Neural cell (in vitro differentiated cells): ENCODE measurements at regions not wholly inside any gene's neighbourhood (a gene's known extent, or its start where the extent isn't known, plus 50 kb on each side); places are given as distances from the start of the nearest gene placed in this dataset.

Experiments
- H2AFZ ChIP-seq: fragments of 200-600, 300-800 bp; sonication (generic), shearing (Covaris generic); 2 replicates; pipeline ENCODE4 v1.6.0; 2014; ENCODE audit warnings: low read depth, mild to moderate bottlenecking, antibody characterized with exemption, low read length, moderate library complexity
- H3F3A ChIP-seq: fragments of 200-600 bp; shearing (Covaris generic); 2 replicates; pipeline ENCODE4 v1.6.1; 2016; ENCODE audit warnings: mild to moderate bottlenecking, moderate library complexity, mixed read lengths, antibody characterized with exemption, low read length; ENCODE audit not compliant: insufficient read depth, poor library complexity, severe bottlenecking
- H3K27ac ChIP-seq: fragments of 200-600, 300-800 bp; sonication (generic), shearing (Covaris generic); 2 replicates; pipeline ENCODE4 v1.5.1; 2014; ENCODE audit warnings: mild to moderate bottlenecking, low read length, moderate library complexity
- H3K27me3 ChIP-seq: fragments of 300-800, 200-600 bp; sonication (generic), shearing (Covaris generic); 2 replicates; pipeline ENCODE4 v1.6.0; 2014; ENCODE audit warnings: mild to moderate bottlenecking, low read depth, low read length, moderate library complexity; ENCODE audit not compliant: insufficient read depth
- H3K36me3 ChIP-seq: fragments of 300-800, 200-600 bp; sonication (generic), shearing (Covaris generic); 2 replicates; pipeline ENCODE4 v1.5.1; 2014; ENCODE audit warnings: mild to moderate bottlenecking, antibody characterized with exemption, low read length, moderate library complexity; ENCODE audit not compliant: insufficient read depth
- H3K4me2 ChIP-seq: fragments of 300-800, 200-600 bp; sonication (generic), shearing (Covaris generic); 2 replicates; pipeline ENCODE4 v1.6.0; 2014; ENCODE audit warnings: mild to moderate bottlenecking, low read length
- H3K4me3 ChIP-seq: fragments of 300-800, 200-600 bp; sonication (generic), shearing (Covaris generic); 2 replicates; pipeline ENCODE4 v1.5.1; 2014; ENCODE audit warnings: mild to moderate bottlenecking, low read length, moderate library complexity
- H3K79me2 ChIP-seq: fragments of 200-600 bp; shearing (Covaris generic); replicated peaks from 2 replicates; pipeline ENCODE4 v1.6.0; 2014; ENCODE audit warnings: mild to moderate bottlenecking, low read length, moderate library complexity; ENCODE audit not compliant: insufficient read depth
- H3K9ac ChIP-seq: fragments of 300-800, 200-600 bp; sonication (generic), shearing (Covaris generic); 2 replicates; pipeline ENCODE4 v1.6.1; 2016; ENCODE audit warnings: mild to moderate bottlenecking, low read length, mixed read lengths
- H3K9me2 ChIP-seq: fragments of 200-600 bp; shearing (Covaris generic); 2 replicates; pipeline ENCODE4 v1.6.1; 2016; ENCODE audit warnings: mild to moderate bottlenecking, low read length, mixed read lengths; ENCODE audit not compliant: insufficient read depth
- H3K9me3 ChIP-seq: fragments of 200-600, 300-800 bp; sonication (generic), shearing (Covaris generic); 2 replicates; pipeline ENCODE4 v1.6.1; 2016; ENCODE audit warnings: mild to moderate bottlenecking, mixed run types, low read length, moderate library complexity, mixed read lengths
- H4K20me1 ChIP-seq: fragments of 200-600 bp; shearing (Covaris generic); 2 replicates; pipeline ENCODE4 v1.6.1; 2016; ENCODE audit warnings: mild to moderate bottlenecking, mixed run types; ENCODE audit not compliant: insufficient read depth
- EP300 ChIP-seq: fragments of 450-650 bp; conservative IDR thresholded peaks from 2 replicates; pipeline ENCODE4 v1.6.1; 2014; ENCODE audit warnings: antibody characterized with exemption, mild to moderate bottlenecking, moderate library complexity; ENCODE audit not compliant: poor library complexity, severe bottlenecking
- EZH2 ChIP-seq: fragments of 200-600, 300-800 bp; shearing (Covaris generic), sonication (generic); IDR thresholded peaks from 2 replicates; pipeline ENCODE4 v1.6.1; 2014; ENCODE audit warnings: antibody characterized with exemption, low read length, borderline replicate concordance, mild to moderate bottlenecking; ENCODE audit not compliant: insufficient read depth, poor library complexity, severe bottlenecking
- MXI1 ChIP-seq: fragments of 450-650 bp; conservative IDR thresholded peaks from 2 replicates; pipeline ENCODE4 v1.6.1; 2014; ENCODE audit warnings: antibody characterized with exemption, mild to moderate bottlenecking; ENCODE audit not compliant: poor library complexity, severe bottlenecking
- POLR2AphosphoS5 ChIP-seq: IDR thresholded peaks from 2 replicates; pipeline ENCODE4 v1.6.1; 2012
- RAD21 ChIP-seq: fragments of 450-650 bp; conservative IDR thresholded peaks from 2 replicates; pipeline ENCODE4 v1.6.1; 2014; ENCODE audit warnings: antibody characterized with exemption, mild to moderate bottlenecking, moderate library complexity
- TAF1 ChIP-seq: IDR thresholded peaks from 2 replicates; pipeline ENCODE4 v1.6.1; 2012; ENCODE audit warnings: low read depth
- TF ChIP-seq, protein P1 (sequence below): fragments of 450-650 bp; IDR thresholded peaks from 2 replicates; pipeline ENCODE4 v1.5.1; 2014; ENCODE audit warnings: antibody characterized with exemption, mild to moderate bottlenecking, moderate library complexity; ENCODE audit not compliant: poor library complexity, severe bottlenecking
- TF ChIP-seq, protein P2 (sequence below): IDR thresholded peaks from 2 replicates; pipeline ENCODE4 v1.6.1; 2012; ENCODE audit warnings: borderline replicate concordance

DNA sequence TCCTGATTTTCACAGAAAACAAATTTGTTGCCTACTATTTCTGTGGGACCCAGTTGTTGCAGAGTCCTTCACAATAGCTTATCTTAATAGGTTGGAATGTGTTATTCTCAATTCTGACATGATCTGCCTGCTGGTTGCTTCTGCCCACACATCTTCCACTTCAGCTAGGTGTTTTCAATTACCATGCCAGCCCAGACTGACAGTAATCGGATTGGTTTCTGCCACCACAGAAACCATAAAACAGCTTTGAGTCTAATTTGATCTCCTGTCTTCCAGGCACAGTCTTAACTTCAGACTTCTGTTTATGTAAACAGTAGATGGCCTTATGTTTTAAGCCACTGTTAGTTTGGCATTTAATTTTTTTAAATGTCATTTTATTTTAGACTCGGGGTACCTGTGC is 248.2 kb upstream of the RBMS1 start:
- Histone ChIP-seq H3K9me2 (no peaks in the 10 kb centered on the region), H3K27me3 (no peaks in the 10 kb centered on the region), H2AFZ (no peak overlapping the region), H3K9ac (no peak overlapping the region), H3K9me3 (no peaks in the 10 kb centered on the region), H3K36me3 (no peaks in the 10 kb centered on the region), H3K4me3 (no peak overlapping the region), H3K79me2 (no peaks in the 10 kb centered on the region), H4K20me1 (no peaks in the 10 kb centered on the region), H3K4me2 (no peak overlapping the region), H3K27ac (no peak overlapping the region), H3F3A (no peaks in the 10 kb centered on the region)
- TF ChIP-seq POLR2AphosphoS5 (no peak), TAF1 (no peak), EP300 (no peak), EZH2 (no peak)

DNA sequence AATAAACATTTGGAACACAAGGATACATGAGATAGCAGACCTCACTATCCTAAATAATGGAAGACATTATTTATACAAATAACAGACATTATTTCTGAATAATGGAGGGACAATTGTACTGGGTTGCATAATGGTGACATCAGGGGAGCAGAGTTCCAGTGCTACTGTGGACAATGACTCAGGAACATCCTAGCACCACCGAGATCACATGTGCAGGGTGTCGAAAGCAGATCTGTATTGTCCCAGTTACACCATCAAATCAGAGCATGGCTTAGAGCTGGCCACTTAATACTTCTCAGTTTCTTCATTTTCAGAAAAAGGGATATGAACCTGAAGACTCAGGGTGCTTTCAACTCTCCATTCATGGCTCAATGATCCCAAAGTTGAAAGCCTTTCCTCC is 249.1 kb upstream of the RBMS1 start:
- no peaks in the 10 kb centered on the region for H3K9me3 ChIP-seq
- H2AFZ ChIP-seq = no peak overlapping the region
- H3K9ac ChIP-seq = no peak overlapping the region
- no peak overlapping the region for H3K4me2 ChIP-seq
- no peaks in the 10 kb centered on the region for H3K36me3 ChIP-seq
- H4K20me1 ChIP-seq = no peaks in the 10 kb centered on the region
- TF ChIP-seq EP300 (no peak), MXI1 (no peak), EZH2 (no peak)
- no peaks in the 10 kb centered on the region for H3K27me3 ChIP-seq
- H3K4me3 ChIP-seq = no peak overlapping the region
- H3K9me2 ChIP-seq = no peaks in the 10 kb centered on the region
- H3K27ac ChIP-seq = no peak overlapping the region
- H3K79me2 ChIP-seq = no peaks in the 10 kb centered on the region
- H3F3A ChIP-seq = no peaks in the 10 kb centered on the region

DNA sequence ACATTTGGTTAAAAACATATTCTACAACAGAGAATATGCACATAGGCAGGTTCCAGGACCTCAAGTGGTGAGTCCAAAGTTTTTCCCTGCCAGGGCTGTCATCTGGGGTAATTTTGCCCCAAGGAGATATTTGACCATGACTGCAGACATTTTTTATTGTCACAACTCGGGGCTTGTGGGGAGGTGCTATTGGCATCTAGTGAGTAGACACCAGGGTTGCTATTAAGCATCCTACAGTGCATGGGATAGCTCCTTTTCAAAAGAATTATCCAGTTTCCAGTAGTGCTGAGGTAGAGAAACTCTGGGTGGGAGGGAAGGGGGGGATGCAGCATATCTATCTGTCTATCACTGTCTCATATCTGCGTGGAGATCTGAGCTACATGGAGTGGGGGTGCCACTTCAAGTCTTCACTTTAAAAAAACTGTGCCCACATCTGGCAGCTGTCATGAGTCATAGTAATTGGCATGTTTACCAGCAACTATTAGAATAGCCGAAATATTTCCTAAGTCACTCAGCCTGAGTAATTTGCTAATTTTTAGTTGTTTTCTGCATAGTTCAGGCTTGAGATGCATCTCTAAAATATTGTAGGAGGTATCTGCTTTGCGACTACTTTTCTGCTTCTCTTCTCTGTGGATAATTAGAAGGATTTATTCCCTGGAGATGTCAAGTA is 254.0 kb upstream of the RBMS1 start:
- TF ChIP-seq RAD21 (no peak), MXI1 (no peak), POLR2AphosphoS5 (no peak)
- TF ChIP-seq, protein P1, sequence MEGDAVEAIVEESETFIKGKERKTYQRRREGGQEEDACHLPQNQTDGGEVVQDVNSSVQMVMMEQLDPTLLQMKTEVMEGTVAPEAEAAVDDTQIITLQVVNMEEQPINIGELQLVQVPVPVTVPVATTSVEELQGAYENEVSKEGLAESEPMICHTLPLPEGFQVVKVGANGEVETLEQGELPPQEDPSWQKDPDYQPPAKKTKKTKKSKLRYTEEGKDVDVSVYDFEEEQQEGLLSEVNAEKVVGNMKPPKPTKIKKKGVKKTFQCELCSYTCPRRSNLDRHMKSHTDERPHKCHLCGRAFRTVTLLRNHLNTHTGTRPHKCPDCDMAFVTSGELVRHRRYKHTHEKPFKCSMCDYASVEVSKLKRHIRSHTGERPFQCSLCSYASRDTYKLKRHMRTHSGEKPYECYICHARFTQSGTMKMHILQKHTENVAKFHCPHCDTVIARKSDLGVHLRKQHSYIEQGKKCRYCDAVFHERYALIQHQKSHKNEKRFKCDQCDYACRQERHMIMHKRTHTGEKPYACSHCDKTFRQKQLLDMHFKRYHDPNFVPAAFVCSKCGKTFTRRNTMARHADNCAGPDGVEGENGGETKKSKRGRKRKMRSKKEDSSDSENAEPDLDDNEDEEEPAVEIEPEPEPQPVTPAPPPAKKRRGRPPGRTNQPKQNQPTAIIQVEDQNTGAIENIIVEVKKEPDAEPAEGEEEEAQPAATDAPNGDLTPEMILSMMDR = no peak
- TF ChIP-seq, protein P2, sequence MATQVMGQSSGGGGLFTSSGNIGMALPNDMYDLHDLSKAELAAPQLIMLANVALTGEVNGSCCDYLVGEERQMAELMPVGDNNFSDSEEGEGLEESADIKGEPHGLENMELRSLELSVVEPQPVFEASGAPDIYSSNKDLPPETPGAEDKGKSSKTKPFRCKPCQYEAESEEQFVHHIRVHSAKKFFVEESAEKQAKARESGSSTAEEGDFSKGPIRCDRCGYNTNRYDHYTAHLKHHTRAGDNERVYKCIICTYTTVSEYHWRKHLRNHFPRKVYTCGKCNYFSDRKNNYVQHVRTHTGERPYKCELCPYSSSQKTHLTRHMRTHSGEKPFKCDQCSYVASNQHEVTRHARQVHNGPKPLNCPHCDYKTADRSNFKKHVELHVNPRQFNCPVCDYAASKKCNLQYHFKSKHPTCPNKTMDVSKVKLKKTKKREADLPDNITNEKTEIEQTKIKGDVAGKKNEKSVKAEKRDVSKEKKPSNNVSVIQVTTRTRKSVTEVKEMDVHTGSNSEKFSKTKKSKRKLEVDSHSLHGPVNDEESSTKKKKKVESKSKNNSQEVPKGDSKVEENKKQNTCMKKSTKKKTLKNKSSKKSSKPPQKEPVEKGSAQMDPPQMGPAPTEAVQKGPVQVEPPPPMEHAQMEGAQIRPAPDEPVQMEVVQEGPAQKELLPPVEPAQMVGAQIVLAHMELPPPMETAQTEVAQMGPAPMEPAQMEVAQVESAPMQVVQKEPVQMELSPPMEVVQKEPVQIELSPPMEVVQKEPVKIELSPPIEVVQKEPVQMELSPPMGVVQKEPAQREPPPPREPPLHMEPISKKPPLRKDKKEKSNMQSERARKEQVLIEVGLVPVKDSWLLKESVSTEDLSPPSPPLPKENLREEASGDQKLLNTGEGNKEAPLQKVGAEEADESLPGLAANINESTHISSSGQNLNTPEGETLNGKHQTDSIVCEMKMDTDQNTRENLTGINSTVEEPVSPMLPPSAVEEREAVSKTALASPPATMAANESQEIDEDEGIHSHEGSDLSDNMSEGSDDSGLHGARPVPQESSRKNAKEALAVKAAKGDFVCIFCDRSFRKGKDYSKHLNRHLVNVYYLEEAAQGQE = no peak
- Histone ChIP-seq H3K27ac (no peak overlapping the region), H2AFZ (no peak overlapping the region), H3K36me3 (no peaks in the 10 kb centered on the region), H3K4me2 (no peak overlapping the region), H3F3A (no peaks in the 10 kb centered on the region), H3K9me2 (no peaks in the 10 kb centered on the region), H4K20me1 (no peaks in the 10 kb centered on the region), H3K79me2 (no peaks in the 10 kb centered on the region), H3K27me3 (no peaks in the 10 kb centered on the region), H3K4me3 (no peak overlapping the region), H3K9me3 (no peaks in the 10 kb centered on the region), H3K9ac (no peak overlapping the region)
